COLO829 (cell line): ENCODE measurements at regions not wholly inside any gene's neighbourhood (a gene's known extent, or its start where the extent isn't known, plus 50 kb on each side); places are given as distances from the start of the nearest gene placed in this dataset.

Experiments
- DNase-seq: peaks from one replicate; pipeline ENCODE4 v3.0.0; 2012; ENCODE audit warnings: low spot score

- no peak for DNase-seq
These were observed 523.0 kb downstream of the PTPRC start for GRCh38 chr1:199161766-199162303.

GRCh38 chr1:199163267-199163666 lies 524.4 kb downstream of the PTPRC start:
- DNase-seq = no peak

GRCh38 chr1:199163670-199164069 lies 524.8 kb downstream of the PTPRC start:
- no peak for DNase-seq

GRCh38 chr1:199167460-199167859 lies 528.6 kb downstream of the PTPRC start:
- DNase-seq = no peak

GRCh38 chr1:199168888-199169585 lies 530.2 kb downstream of the PTPRC start:
- DNase-seq = no peak

- no peak for DNase-seq
These were observed 531.9 kb downstream of the PTPRC start for GRCh38 chr1:199170711-199171110.

GRCh38 chr1:199172171-199173124 lies 533.6 kb downstream of the PTPRC start:
- DNase-seq = no peak

- DNase-seq = no peak
These were observed 534.5 kb downstream of the PTPRC start for GRCh38 chr1:199173356-199173755.

- no peak for DNase-seq
These were observed 535.5 kb downstream of the PTPRC start for GRCh38 chr1:199174336-199174735.

- no peak for DNase-seq
These were observed 537.9 kb downstream of the PTPRC start for GRCh38 chr1:199176713-199177112.

- no peak for DNase-seq
These were observed 538.4 kb downstream of the PTPRC start for GRCh38 chr1:199177241-199177640.

GRCh38 chr1:199178646-199179045 lies 539.8 kb downstream of the PTPRC start:
- no peak for DNase-seq

GRCh38 chr1:199182186-199182843 lies 543.5 kb downstream of the PTPRC start:
- no peak for DNase-seq

GRCh38 chr1:199184180-199184579 lies 545.3 kb downstream of the PTPRC start:
- no peak for DNase-seq

GRCh38 chr1:199194862-199195261 lies 556.0 kb downstream of the PTPRC start:
- DNase-seq = no peak

GRCh38 chr1:199197695-199198094 lies 558.9 kb downstream of the PTPRC start:
- no peak for DNase-seq

GRCh38 chr1:199202331-199202730 lies 563.5 kb downstream of the PTPRC start:
- no peak for DNase-seq

- no peak for DNase-seq
These were observed 565.4 kb downstream of the PTPRC start for GRCh38 chr1:199204231-199204630.

- no peak for DNase-seq
These were observed 567.1 kb downstream of the PTPRC start for GRCh38 chr1:199205740-199206441.

GRCh38 chr1:199208847-199209246 lies 570.0 kb downstream of the PTPRC start:
- no peak for DNase-seq

GRCh38 chr1:199218065-199218464 lies 579.2 kb downstream of the PTPRC start:
- no peak for DNase-seq

GRCh38 chr1:199218533-199218932 lies 579.7 kb downstream of the PTPRC start:
- DNase-seq = no peak
